Breast epithelium (tissue), 4 donors: ENCODE measurements at regions not wholly inside any gene's neighbourhood (a gene's known extent, or its start where the extent isn't known, plus 50 kb on each side); places are given as distances from the start of the nearest gene placed in this dataset.

ENCODE experiments used
- DNase-seq, 2 donors: peaks; one replicate each; pipeline ENCODE4 v3.0.0-alpha.2; 2019; ENCODE audit warnings: low spot score in 2 of 2
- H3K27ac ChIP-seq, 2 donors: fragments of 200-600 bp; sonication (generic) in 1 of 2; one replicate each; pipeline ENCODE4 v1.5.1; 2016 to 2019; ENCODE audit warnings: mild to moderate bottlenecking in 1 of 2
- H3K27me3 ChIP-seq, 2 donors: fragments of 200-600 bp; sonication (generic) in 1 of 2; one replicate each; pipeline versions ENCODE4 v1.5.1 to v1.6.0; 2017 to 2019; ENCODE audit warnings: control low read depth in 1 of 2, mild to moderate bottlenecking in 1 of 2
- H3K36me3 ChIP-seq: fragments of 200-600 bp; one replicate; pipeline ENCODE4 v1.5.1; 2019
- H3K4me1 ChIP-seq, 2 donors: fragments of 200-600 bp; sonication (generic); one replicate each; pipeline ENCODE4 v1.5.1; 2016 to 2019; ENCODE audit warnings: control low read depth in 1 of 2
- H3K4me3 ChIP-seq, 3 donors: fragments of 200-600 bp; sonication (generic); 1 replicate in 2 of 3; 2 replicates in 1 of 3; pipeline ENCODE4 v1.5.1; 2016 to 2019; ENCODE audit warnings: mild to moderate bottlenecking in 3 of 3, moderate library complexity in 2 of 3
- H3K9me3 ChIP-seq, 2 donors: fragments of 200-600 bp; sonication (generic) in 1 of 2; one replicate each; pipeline ENCODE4 v1.5.1; 2016 to 2019; ENCODE audit warnings: control low read depth in 1 of 2
- POLR2A ChIP-seq: fragments of 450-650 bp; IDR thresholded peaks from one replicate; pipeline ENCODE4 v1.6.1; 2016; ENCODE audit warnings: antibody characterized with exemption, mild to moderate bottlenecking, moderate library complexity
- POLR2AphosphoS5 ChIP-seq, 3 donors: sonication (generic); formaldehyde crosslinking; IDR thresholded peaks; one replicate each; pipeline ENCODE4 v1.6.1; 2017; ENCODE audit warnings: antibody characterized with exemption in 3 of 3
- intact Hi-C: fragments of 100-400 bp; cut with DNase I; formaldehyde crosslinking; loops from one replicate; pipeline ENCODE4 v1.15.1; 2023; ENCODE audit warnings: low total_unique reads
- TF ChIP-seq, protein P1 (sequence below), 3 donors: fragments of 450-650 bp; IDR thresholded peaks; one replicate each; pipeline ENCODE4 v1.5.1; 2016 to 2017; ENCODE audit warnings: antibody characterized with exemption in 3 of 3, mild to moderate bottlenecking in 3 of 3, moderate library complexity in 3 of 3

DNA sequence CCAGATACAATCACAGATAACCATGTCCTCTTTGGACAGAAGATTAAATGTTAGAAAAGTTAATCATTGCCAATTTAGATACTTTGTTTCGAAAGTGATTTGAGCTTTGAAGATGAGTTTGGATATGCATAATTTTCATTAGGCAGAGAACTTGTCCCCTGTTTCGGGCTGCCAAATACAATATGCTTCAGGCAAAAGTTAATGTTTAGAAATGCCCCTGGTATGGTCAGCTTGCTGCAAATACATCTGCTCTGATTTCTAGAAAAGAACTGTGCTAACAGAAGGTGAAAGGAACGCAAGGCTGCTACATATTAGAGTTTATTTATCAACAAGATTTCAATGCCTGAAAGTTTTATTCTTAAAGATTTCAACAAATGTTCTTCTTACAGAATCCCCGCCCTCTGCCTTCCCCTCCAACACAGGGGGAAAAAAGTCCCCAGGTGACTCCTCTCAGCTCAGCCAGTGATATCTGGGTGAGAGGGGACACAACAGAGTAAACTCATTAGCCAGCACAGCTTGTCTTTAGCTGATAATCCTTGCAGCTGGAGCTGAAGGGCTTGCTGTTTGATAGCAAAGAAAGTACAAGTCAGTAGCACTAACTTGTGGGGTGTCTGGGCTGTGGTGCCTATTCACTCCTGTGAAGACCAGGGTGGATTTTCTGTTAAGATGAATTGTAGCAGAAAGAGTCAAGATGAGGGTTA lies 435.7 kb downstream of the DMAC1 start:
- intact Hi-C loops, result no loop called here
- Histone ChIP-seq H3K4me3 (no peak overlapping the region), H3K4me1 (no peaks in the 10 kb centered on the region), H3K27ac (no peak overlapping the region), H3K27me3 (no peaks in the 10 kb centered on the region), H3K36me3 (no peaks in the 10 kb centered on the region), H3K9me3 (no peaks in the 10 kb centered on the region)
- TF ChIP-seq, protein P1, sequence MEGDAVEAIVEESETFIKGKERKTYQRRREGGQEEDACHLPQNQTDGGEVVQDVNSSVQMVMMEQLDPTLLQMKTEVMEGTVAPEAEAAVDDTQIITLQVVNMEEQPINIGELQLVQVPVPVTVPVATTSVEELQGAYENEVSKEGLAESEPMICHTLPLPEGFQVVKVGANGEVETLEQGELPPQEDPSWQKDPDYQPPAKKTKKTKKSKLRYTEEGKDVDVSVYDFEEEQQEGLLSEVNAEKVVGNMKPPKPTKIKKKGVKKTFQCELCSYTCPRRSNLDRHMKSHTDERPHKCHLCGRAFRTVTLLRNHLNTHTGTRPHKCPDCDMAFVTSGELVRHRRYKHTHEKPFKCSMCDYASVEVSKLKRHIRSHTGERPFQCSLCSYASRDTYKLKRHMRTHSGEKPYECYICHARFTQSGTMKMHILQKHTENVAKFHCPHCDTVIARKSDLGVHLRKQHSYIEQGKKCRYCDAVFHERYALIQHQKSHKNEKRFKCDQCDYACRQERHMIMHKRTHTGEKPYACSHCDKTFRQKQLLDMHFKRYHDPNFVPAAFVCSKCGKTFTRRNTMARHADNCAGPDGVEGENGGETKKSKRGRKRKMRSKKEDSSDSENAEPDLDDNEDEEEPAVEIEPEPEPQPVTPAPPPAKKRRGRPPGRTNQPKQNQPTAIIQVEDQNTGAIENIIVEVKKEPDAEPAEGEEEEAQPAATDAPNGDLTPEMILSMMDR (IDR thresholded peaks at IDR 0.05), result no peak
- TF ChIP-seq POLR2A (no peak), POLR2AphosphoS5 (IDR thresholded peaks at IDR 0.05) (no peak)
- no peak for DNase-seq

DNA sequence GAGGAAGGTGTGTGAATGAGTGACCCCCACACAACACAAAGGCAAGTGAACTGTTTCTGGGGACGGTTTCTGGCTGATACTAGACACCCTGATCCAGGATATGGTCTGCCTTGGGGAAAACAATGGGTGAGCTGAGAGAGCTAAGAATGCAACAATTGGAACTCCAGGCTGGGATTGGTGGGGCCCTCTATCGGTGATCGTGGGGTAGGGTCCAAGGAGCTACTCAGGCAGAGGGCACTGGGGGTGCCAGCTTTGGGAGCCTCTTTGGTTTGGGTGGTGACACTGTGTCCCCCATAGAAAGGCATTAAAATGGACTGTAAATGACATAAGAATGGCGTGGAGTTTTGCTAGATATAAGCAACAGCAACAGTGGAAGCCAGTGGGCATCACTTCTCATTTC lies 439.1 kb downstream of the DMAC1 start:
- intact Hi-C loops, result no loop called here
- H3K27me3 ChIP-seq, result no peaks in the 10 kb centered on the region

DNA sequence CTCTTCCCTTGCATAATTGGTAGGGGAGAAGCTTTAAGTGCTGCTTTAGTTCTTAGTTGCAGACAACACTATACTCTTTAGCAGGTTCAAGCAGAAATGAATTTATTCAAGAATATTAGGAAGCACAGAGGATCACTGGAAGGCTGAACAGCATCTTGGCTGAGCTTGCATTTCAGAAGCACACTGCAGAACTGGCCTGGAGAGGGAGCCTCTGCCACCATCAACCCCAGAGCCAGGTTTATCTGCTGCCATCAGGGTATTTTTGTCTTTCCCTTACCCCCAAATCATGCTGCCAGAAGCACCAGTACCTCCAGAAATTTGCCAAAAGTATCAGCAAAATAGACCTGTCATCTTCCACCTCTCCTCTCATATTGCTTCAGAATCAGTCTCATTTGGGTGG lies 440.7 kb downstream of the DMAC1 start:
- Histone ChIP-seq H3K27ac (no peak overlapping the region), H3K4me1 (no peaks in the 10 kb centered on the region), H3K9me3 (no peaks in the 10 kb centered on the region), H3K27me3 (peaks cover 0 to 3% of the 10 kb centered on the region in 2 donors), H3K36me3 (no peaks in the 10 kb centered on the region), H3K4me3 (no peak overlapping the region)
- DNase-seq, result no peak
- intact Hi-C loops, result no loop called here
- TF ChIP-seq, protein P1 (IDR thresholded peaks at IDR 0.05), result no peak
- no peak for TF ChIP-seq POLR2A
- no peak for TF ChIP-seq POLR2AphosphoS5 (IDR thresholded peaks at IDR 0.05)

More for the DNA sequence above, 439.1 kb downstream of the DMAC1 start:
- Histone ChIP-seq H3K9me3 (no peaks in the 10 kb centered on the region), H3K4me1 (no peaks in the 10 kb centered on the region), H3K4me3 (no peak overlapping the region), H3K27ac (no peak overlapping the region), H3K36me3 (no peaks in the 10 kb centered on the region)
- TF ChIP-seq POLR2AphosphoS5 (IDR thresholded peaks at IDR 0.05) (no peak), POLR2A (no peak)
- TF ChIP-seq, protein P1 (IDR thresholded peaks at IDR 0.05), result no peak
- no peak for DNase-seq

DNA sequence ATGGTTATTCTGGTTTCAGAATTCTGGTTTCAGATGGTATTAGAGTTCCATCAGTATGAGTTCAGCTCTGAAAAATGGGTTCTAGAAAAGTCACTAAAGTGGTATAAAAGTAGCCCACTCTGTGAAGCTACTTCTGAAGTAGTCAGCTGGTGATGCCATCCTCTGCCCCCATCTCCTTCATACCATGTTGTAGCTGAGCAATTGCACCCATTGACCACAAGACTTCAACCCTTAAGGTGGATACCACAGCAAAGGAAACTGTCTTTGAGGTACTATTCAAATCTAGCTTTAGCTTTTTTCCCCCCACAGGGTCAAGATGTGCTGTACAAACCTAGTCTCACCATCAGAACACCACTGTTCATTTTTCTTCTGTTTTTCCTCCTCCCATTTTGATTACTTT lies 444.9 kb downstream of the DMAC1 start:
- no peak for DNase-seq
- no peaks in the 10 kb centered on the region for H3K36me3 ChIP-seq
- H3K4me1 ChIP-seq, result no peaks in the 10 kb centered on the region
- no peak for TF ChIP-seq POLR2AphosphoS5 (IDR thresholded peaks at IDR 0.05)
- no peak for TF ChIP-seq POLR2A
- TF ChIP-seq, protein P1 (IDR thresholded peaks at IDR 0.05), result no peak
- no peak overlapping the region for H3K4me3 ChIP-seq
- H3K27ac ChIP-seq, result no peak overlapping the region
- intact Hi-C loops, result no loop called here
- H3K27me3 ChIP-seq, result peaks cover 0 to 3% of the 10 kb centered on the region in 2 donors
- H3K9me3 ChIP-seq, result no peaks in the 10 kb centered on the region

DNA sequence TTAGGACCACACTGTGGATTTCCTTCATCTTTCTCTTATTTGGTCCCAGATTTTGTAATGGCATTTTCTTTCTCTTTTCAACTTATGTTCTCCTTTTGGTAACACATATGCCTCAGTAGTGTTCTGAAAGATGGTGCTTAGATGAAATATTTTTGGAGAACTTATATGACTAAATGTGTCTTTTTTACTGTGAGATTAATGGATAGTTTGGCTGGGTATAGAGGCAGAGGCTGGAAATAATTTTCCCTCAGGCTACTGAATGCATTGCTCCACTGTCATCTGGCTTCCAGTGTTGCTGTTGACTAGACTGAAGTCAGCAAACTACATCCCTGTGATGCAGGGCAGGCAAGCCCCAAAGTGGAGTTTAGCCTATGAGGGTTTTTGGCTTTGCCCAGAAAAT lies 450.9 kb downstream of the DMAC1 start:
- TF ChIP-seq POLR2AphosphoS5 (IDR thresholded peaks at IDR 0.05), result no peak
- no peak for TF ChIP-seq POLR2A
- TF ChIP-seq, protein P1 (IDR thresholded peaks at IDR 0.05), result no peak
- Histone ChIP-seq H3K4me3 (no peak overlapping the region), H3K9me3 (peaks cover 7 to 13% of the 10 kb centered on the region in 2 donors), H3K27ac (no peak overlapping the region), H3K4me1 (no peaks in the 10 kb centered on the region), H3K36me3 (no peaks in the 10 kb centered on the region), H3K27me3 (no peaks in the 10 kb centered on the region)
- intact Hi-C loops, result no loop called here
- DNase-seq, result no peak
